RWPE1 (cell line): ENCODE measurements at regions not wholly inside any gene's neighbourhood (a gene's known extent, or its start where the extent isn't known, plus 50 kb on each side); places are given as distances from the start of the nearest gene placed in this dataset.
A peak's percentile ranks its signal among the peaks of the same experiment; 100 is the strongest.

Experiments used
- CTCF ChIA-PET: fragments of 350-600 bp; sonication (Branson Sonifier 250); formaldehyde crosslinking; extraction: SDS; loops from one replicate; lab custom pipeline; 2021; lab: Yijun Ruan, JAX
- POLR2A ChIA-PET: fragments of 400-600 bp; formaldehyde crosslinking; extraction: SDS; loops from one replicate; lab custom pipeline; 2020; ENCODE audit warnings: antibody characterized with exemption; ENCODE audit not compliant: low non-redundant PET; lab: Yijun Ruan, JAX
- DNase-seq: peaks from one replicate; pipeline ENCODE4 v3.0.0; 2012; ENCODE audit warnings: low spot score
- H3K27ac ChIP-seq: fragments of 450-650 bp; 2 replicates; pipeline ENCODE4 v1.5.1; 2017
- CTCF ChIP-seq: fragments of 450-650 bp; conservative IDR thresholded peaks from 2 replicates; pipeline ENCODE4 v1.5.1; 2017; ENCODE audit warnings: low read depth, mild to moderate bottlenecking

GRCh38 chr3:153339065-153339464, 177.0 kb downstream of the RAP2B start:
- CTCF ChIA-PET: no interaction called here
- H3K27ac ChIP-seq: no peak overlapping the region
- POLR2A ChIA-PET: no interaction called here
- DNase-seq: no peak
- TF ChIP-seq CTCF: no peak

DNA sequence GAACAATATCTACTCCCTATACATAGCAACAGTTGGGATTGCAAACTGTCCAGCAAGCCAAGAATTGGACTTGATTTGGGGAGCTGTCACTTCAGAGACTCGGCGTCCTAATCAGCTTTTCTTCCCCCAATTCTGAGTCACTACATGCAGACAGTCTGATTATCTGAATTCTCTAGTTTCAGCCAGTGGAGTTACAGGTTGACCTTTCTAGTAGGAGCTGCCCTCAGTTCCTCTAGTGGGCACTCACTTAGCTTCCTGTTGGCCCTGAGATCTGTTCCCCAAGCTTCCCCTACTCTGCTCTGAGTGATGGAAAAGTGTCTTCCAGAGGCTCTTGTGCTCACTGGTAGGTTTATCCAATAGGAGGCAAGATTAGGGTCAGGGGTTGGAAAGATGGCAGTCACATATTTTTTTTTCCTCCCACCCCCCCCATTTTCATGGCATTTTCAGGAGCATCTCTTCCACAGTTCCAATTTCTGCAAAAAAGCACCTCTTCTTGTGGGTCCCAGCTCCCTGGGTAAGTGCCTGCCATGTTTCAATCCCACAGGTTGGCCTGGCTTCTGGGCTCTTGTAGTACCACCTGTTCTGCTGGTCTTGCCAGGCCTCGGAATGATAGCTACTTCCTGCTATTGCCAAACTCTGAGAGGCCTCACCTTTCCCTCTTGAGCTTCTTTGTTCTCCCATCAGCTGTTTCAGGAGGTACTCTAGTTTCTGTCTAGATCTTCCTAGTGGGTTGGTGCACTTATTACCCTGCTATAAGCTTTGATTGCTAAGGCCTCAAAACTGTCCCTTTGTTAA, 182.2 kb downstream of the RAP2B start:
- CTCF ChIA-PET: interaction anchor here (0.6 to 0.7 kb wide), 2 partner anchors 75 to 292 kb away, joined by 3 read pairs; no protein-coding TSS in a partner anchor
- no peak overlapping the region for H3K27ac ChIP-seq
- POLR2A ChIA-PET: no interaction called here
- no peak for TF ChIP-seq CTCF
- no peak for DNase-seq

- H3K27ac ChIP-seq: no peak overlapping the region
- ChIA-PET POLR2A (no interaction called here), CTCF (interaction anchor here (1.0 kb wide), 1 partner anchor 20 kb away, joined by 3 read pairs; no protein-coding TSS in a partner anchor)
- no peak for TF ChIP-seq CTCF
- DNase-seq: no peak
Measured at GRCh38 chr3:153348457-153349107, 186.6 kb downstream of the RAP2B start.

GRCh38 chr3:153349108-153349499, 187.1 kb downstream of the RAP2B start:
- POLR2A ChIA-PET: no interaction called here
- CTCF ChIA-PET: no interaction called here
- DNase-seq: no peak
- no peak for TF ChIP-seq CTCF
- H3K27ac ChIP-seq: no peak overlapping the region

DNA sequence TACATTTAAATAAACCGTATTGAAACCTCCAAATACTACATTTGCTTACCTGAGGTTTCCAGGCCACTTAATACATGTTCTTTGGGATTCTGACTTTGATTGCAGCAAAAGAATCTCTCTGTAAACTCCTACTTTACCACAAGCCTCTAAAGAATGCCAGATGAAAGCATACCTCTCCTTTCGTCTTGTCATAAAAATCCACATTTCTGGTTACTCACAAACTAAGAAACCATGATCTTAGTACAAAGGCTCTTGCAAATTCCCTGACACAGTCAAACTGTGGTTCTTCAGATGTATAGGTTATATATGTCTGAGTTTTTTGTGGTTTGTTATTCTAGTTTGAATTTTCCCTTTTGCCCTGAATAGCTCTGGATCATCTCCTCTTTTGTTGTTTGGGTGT, 188.4 kb downstream of the RAP2B start:
- no peak for TF ChIP-seq CTCF
- CTCF ChIA-PET: no interaction called here
- DNase-seq: peak; percentile 18
- POLR2A ChIA-PET: no interaction called here
- H3K27ac ChIP-seq: no peak overlapping the region

- CTCF ChIA-PET: no interaction called here
- TF ChIP-seq CTCF: no peak
- no peak for DNase-seq
- POLR2A ChIA-PET: no interaction called here
- no peak overlapping the region for H3K27ac ChIP-seq
Measured at GRCh38 chr3:153354641-153355040, 192.6 kb downstream of the RAP2B start.
